ENCODE measurements at regions not wholly inside any gene's neighbourhood (a gene's known extent, or its start where the extent isn't known, plus 50 kb on each side); places are given as distances from the start of the nearest gene placed in this dataset.

DNA sequence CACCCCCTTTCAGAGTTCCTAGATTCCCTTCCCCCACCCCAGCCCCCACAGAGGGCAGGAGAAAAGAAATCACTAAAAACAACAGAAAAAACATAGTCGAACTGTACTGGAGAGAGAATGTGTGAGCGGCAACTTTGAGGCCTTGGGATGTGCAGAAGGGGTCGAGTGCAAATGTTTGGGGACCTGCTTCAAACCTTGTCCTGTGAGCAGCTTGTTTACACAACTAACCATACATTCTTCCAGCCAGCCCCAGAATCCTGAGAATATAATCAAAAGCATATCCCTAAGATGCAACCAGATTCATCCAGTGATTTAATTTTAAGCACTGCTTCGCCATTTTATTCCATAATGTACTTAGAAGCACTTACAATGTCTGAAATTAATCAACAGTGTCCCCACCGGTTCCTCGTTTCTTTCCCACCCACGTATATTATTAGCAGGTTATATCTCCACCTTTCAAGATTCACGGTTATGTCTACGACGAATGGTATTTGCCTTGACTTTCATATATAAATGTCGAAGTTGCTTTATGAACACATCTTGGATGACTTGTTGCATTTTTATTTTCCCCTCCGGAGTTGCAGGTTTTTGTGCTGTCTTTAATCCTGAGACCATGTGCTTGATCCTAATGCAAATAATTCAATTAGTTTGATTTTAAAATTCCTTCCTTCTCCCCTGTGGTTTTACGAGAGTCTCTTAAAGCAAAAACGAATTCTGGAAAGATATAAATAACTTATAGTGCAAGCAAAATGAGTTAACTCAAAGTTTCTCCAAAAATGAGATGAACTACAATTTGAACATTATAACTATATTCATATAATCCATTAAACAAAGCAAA, 107.6 kb downstream of the ZIC5 start:
- TF ChIP-seq EZH2 (IDR thresholded peaks at IDR 0.05) (no peak), FOXP2 (optimal IDR thresholded peaks at IDR 0.05; ENCODE audit: control extremely low read depth, extremely low read length, insufficient read depth) (no peak), POLR2AphosphoS5 (IDR thresholded peaks at IDR 0.05; ENCODE audit: borderline replicate concordance, low read depth, low read length) (no peak; the same call in 1 of the 2 replicates)

All from SK-N-MC (cell line).